ENCODE measurements at regions not wholly inside any gene's neighbourhood (a gene's known extent, or its start where the extent isn't known, plus 50 kb on each side); places are given as distances from the start of the nearest gene placed in this dataset.

DNA sequence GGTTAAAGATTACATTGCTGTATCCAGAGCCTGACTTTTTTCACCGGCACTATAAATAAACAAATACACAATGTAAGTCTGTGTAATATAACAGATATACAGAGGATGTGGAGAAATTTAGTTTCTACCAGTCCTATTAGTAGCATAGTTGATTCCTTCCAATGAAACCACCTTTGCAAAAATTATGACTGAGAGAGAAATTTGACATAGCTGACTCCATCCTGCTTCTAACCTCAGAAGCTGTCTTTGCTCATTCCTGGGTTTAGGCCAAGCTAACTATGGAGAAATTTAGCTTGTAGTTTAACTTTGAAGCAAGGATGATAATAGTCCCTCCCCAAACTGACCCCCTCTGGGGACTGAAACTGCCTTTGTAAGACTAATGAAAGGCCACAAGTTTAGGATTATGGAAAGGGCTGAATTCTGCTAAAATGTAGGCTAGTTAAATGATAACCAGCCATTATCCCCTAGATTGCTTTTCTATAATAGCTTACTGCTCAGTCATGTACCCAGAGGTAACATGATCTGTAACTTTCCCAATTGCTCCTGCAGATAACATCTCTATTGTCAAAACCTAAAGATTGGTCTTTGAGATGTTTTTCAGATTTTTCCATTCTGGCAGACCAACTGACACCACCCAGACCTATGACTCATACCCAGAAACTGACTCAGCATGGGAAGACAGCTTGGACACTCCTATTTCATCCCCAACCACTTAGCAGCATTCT is 172.8 kb upstream of the ARG1 start:
- H3K79me2 ChIP-seq (replicated peaks; ENCODE audit: insufficient read depth): no peaks in the 10 kb centered on the region
- H3K9me3 Mint-ChIP-seq: peaks cover 38% of the 10 kb centered on the region
- H3K36me3 Mint-ChIP-seq (ENCODE audit: low read depth): peaks cover 36% of the 10 kb centered on the region
- TF ChIP-seq NANOG (IDR thresholded peaks at IDR 0.05; ENCODE audit: borderline replicate concordance): no peak
- TF ChIP-seq, protein P1, sequence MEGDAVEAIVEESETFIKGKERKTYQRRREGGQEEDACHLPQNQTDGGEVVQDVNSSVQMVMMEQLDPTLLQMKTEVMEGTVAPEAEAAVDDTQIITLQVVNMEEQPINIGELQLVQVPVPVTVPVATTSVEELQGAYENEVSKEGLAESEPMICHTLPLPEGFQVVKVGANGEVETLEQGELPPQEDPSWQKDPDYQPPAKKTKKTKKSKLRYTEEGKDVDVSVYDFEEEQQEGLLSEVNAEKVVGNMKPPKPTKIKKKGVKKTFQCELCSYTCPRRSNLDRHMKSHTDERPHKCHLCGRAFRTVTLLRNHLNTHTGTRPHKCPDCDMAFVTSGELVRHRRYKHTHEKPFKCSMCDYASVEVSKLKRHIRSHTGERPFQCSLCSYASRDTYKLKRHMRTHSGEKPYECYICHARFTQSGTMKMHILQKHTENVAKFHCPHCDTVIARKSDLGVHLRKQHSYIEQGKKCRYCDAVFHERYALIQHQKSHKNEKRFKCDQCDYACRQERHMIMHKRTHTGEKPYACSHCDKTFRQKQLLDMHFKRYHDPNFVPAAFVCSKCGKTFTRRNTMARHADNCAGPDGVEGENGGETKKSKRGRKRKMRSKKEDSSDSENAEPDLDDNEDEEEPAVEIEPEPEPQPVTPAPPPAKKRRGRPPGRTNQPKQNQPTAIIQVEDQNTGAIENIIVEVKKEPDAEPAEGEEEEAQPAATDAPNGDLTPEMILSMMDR (conservative IDR thresholded peaks at IDR 0.05; ENCODE audit: low read depth in 2 of 2): no peak
- TF ChIP-seq EZH2 (IDR thresholded peaks at IDR 0.05; ENCODE audit: low read depth, unreplicated experiment): no peak
- TF ChIP-seq, protein P2, sequence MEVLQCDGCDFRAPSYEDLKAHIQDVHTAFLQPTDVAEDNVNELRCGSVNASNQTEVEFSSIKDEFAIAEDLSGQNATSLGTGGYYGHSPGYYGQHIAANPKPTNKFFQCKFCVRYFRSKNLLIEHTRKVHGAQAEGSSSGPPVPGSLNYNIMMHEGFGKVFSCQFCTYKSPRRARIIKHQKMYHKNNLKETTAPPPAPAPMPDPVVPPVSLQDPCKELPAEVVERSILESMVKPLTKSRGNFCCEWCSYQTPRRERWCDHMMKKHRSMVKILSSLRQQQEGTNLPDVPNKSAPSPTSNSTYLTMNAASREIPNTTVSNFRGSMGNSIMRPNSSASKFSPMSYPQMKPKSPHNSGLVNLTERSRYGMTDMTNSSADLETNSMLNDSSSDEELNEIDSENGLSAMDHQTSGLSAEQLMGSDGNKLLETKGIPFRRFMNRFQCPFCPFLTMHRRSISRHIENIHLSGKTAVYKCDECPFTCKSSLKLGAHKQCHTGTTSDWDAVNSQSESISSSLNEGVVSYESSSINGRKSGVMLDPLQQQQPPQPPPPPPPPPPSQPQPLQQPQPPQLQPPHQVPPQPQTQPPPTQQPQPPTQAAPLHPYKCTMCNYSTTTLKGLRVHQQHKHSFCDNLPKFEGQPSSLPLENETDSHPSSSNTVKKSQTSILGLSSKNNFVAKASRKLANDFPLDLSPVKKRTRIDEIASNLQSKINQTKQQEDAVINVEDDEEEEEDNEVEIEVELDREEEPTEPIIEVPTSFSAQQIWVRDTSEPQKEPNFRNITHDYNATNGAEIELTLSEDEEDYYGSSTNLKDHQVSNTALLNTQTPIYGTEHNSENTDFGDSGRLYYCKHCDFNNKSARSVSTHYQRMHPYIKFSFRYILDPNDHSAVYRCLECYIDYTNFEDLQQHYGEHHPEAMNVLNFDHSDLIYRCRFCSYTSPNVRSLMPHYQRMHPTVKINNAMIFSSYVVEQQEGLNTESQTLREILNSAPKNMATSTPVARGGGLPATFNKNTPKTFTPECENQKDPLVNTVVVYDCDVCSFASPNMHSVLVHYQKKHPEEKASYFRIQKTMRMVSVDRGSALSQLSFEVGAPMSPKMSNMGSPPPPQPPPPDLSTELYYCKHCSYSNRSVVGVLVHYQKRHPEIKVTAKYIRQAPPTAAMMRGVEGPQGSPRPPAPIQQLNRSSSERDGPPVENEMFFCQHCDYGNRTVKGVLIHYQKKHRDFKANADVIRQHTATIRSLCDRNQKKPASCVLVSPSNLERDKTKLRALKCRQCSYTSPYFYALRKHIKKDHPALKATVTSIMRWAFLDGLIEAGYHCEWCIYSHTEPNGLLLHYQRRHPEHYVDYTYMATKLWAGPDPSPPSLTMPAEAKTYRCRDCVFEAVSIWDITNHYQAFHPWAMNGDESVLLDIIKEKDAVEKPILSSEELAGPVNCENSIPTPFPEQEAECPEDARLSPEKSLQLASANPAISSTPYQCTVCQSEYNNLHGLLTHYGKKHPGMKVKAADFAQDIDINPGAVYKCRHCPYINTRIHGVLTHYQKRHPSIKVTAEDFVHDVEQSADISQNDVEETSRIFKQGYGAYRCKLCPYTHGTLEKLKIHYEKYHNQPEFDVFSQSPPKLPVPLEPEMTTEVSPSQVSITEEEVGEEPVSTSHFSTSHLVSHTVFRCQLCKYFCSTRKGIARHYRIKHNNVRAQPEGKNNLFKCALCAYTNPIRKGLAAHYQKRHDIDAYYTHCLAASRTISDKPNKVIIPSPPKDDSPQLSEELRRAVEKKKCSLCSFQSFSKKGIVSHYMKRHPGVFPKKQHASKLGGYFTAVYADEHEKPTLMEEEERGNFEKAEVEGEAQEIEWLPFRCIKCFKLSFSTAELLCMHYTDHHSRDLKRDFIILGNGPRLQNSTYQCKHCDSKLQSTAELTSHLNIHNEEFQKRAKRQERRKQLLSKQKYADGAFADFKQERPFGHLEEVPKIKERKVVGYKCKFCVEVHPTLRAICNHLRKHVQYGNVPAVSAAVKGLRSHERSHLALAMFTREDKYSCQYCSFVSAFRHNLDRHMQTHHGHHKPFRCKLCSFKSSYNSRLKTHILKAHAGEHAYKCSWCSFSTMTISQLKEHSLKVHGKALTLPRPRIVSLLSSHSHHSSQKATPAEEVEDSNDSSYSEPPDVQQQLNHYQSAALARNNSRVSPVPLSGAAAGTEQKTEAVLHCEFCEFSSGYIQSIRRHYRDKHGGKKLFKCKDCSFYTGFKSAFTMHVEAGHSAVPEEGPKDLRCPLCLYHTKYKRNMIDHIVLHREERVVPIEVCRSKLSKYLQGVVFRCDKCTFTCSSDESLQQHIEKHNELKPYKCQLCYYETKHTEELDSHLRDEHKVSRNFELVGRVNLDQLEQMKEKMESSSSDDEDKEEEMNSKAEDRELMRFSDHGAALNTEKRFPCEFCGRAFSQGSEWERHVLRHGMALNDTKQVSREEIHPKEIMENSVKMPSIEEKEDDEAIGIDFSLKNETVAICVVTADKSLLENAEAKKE (CRISPR knock-in tag; IDR thresholded peaks at IDR 0.05): no peak
- TF ChIP-seq STAT1 (IDR thresholded peaks at IDR 0.05; ENCODE audit: unreplicated experiment): no peak
- no peak for TF ChIP-seq ZNF114 (CRISPR knock-in tag; IDR thresholded peaks at IDR 0.05)
- TF ChIP-seq ZNF331 (CRISPR knock-in tag; IDR thresholded peaks at IDR 0.05; ENCODE audit: low read depth): no peak
- TF ChIP-seq POLR2AphosphoS5 (IDR thresholded peaks at IDR 0.05; ENCODE audit: low read depth): no peak
- TF ChIP-seq JUNB (IDR thresholded peaks at IDR 0.05; ENCODE audit: unreplicated experiment): no peak
- no peaks in the 10 kb centered on the region for H3F3A ChIP-seq (replicated peaks; ENCODE audit: low read depth)
- H3K27me3 Mint-ChIP-seq (ENCODE audit: insufficient read depth, low read depth, poor library complexity): no peaks in the 10 kb centered on the region
- no peak overlapping the region for H3K27ac Mint-ChIP-seq
- H4K20me1 ChIP-seq (replicated peaks; ENCODE audit: insufficient read depth): no peaks in the 10 kb centered on the region
- H3K4me3 Mint-ChIP-seq: no peak overlapping the region
- 0 out of 2 replicates have a peak, but pooled peaks cover 11% of the 10 kb centered on the region for H3K4me1 ChIP-seq (ENCODE audit: insufficient read depth)
- peak overlapping the region; percentile 5 for H2AFZ ChIP-seq
- H3K27ac ChIP-seq (ENCODE audit: low read depth): no peak overlapping the region; the same call in 1 of the 2 replicates
- no peak for ATAC-seq
- no peak overlapping the region for H3K4me3 ChIP-seq
- no peak for DNase-seq (ENCODE audit: low spot score)
- no peak overlapping the region for H3K4me2 ChIP-seq
- 0 out of 2 replicates have a peak, but pooled peaks cover 3% of the 10 kb centered on the region for H3K36me3 ChIP-seq (ENCODE audit: insufficient read depth)
- H3K4me1 Mint-ChIP-seq: peaks cover 9% of the 10 kb centered on the region; the same call in 2 of the 3 replicates
- no peaks in the 10 kb centered on the region for H3K9me2 ChIP-seq (ENCODE audit: insufficient read depth)
- H3K27me3 ChIP-seq (ENCODE audit: insufficient read depth): no peaks in the 10 kb centered on the region

Measured in GM23338 (cell line).